HepG2 (cell line): ENCODE measurements at regions not wholly inside any gene's neighbourhood (a gene's known extent, or its start where the extent isn't known, plus 50 kb on each side); places are given as distances from the start of the nearest gene placed in this dataset.

Experiments
- ATAC-seq: fragments of 200-7000 bp; cut with Tn5 transposase; 3 replicates; pipeline ENCODE4 v1.9.1; 2020; ENCODE audit warnings: mild to moderate bottlenecking, moderate library complexity
- BruUV-seq: library from RNA; stranded (reverse); fragments of 400-500 nt; replicated peaks from 2 replicates; lab custom pipeline; 2021; lab: Mats Ljungman, UMichigan
- CTCF ChIA-PET: fragments of 300-600 bp; formaldehyde crosslinking; extraction: SDS; loops from one replicate; lab custom pipeline; 2021; ENCODE audit warnings: low total read pairs, inconsistent platforms, low intra/inter-chr PET ratio; lab: Yijun Ruan, JAX
- POLR2A ChIA-PET: fragments of 350-600 bp; sonication (Branson Sonifier 250); formaldehyde crosslinking; loops from one replicate; lab custom pipeline; 2020; ENCODE audit warnings: antibody characterized with exemption, inconsistent platforms; lab: Yijun Ruan, JAX
- DNase-seq: peaks from one replicate; pipeline ENCODE4 v3.0.0-alpha.2; 2015; ENCODE audit warnings: low spot score
- FAIRE-seq: peaks from 3 replicates; lab custom pipeline; 2011; peaks lifted over from hg19 to GRCh38; lab: Jason Lieb, UNC
- H2AFZ ChIP-seq: one replicate; pipeline ENCODE4 v1.6.1; 2011; ENCODE audit warnings: low read length, inconsistent platforms
- H3K27ac ChIP-seq: fragments of 300-600 bp; 3 replicates; pipeline ENCODE4 v1.8.0; 2011; ENCODE audit warnings: mixed run types, mild to moderate bottlenecking, mixed read lengths, low read length, inconsistent platforms; ENCODE audit not compliant: insufficient read depth; ENCODE audit errors: extremely low read length
- H3K27me3 ChIP-seq, 2 experiments: fragments of 200-600 bp in 1 of 2; 2 replicates in 1 of 2; 3 replicates in 1 of 2; pipeline versions ENCODE4 v1.6.0 to v1.8.0; 2011; ENCODE audit warnings: low read length in 2 of 2, mild to moderate bottlenecking in 2 of 2, moderate library complexity in 2 of 2, inconsistent platforms in 1 of 2; ENCODE audit not compliant: insufficient read depth in 2 of 2, control insufficient read depth in 1 of 2
- H3K36me3 ChIP-seq, 2 experiments: fragments of 200-600 bp in 1 of 2; replicated peaks in 1 of 2; 2 replicates in 1 of 2; 3 replicates in 1 of 2; pipeline versions ENCODE4 v1.5.1 to v1.8.0; 2011; ENCODE audit warnings: low read length in 2 of 2, inconsistent platforms in 1 of 2; ENCODE audit not compliant: insufficient read depth in 2 of 2, control insufficient read depth in 1 of 2
- H3K4me1 ChIP-seq: 2 replicates; pipeline ENCODE4 v1.5.1; 2012; ENCODE audit warnings: low read length, inconsistent platforms; ENCODE audit not compliant: insufficient read depth
- H3K4me2 ChIP-seq: 2 replicates; pipeline ENCODE4 v1.6.0; 2011; ENCODE audit warnings: low read depth, low read length, inconsistent platforms
- H3K4me3 ChIP-seq, 3 experiments: fragments of 200-600 bp in 1 of 3; sonication (generic), shearing (Covaris generic) in 1 of 3; replicated peaks in 1 of 3; 2 replicates each; pipeline ENCODE4 v1.5.1; 2011 to 2016; ENCODE audit warnings: low read length in 3 of 3, inconsistent platforms in 2 of 3, low read depth in 2 of 3, mild to moderate bottlenecking in 2 of 3, control low read depth in 1 of 3, mixed read lengths in 1 of 3; ENCODE audit not compliant: insufficient read depth in 1 of 3
- H3K79me2 ChIP-seq: one replicate; pipeline ENCODE4 v1.6.1; 2011; ENCODE audit warnings: low read length, inconsistent platforms; ENCODE audit not compliant: insufficient read depth
- H3K9ac ChIP-seq: 2 replicates; pipeline ENCODE4 v1.6.0; 2011; ENCODE audit warnings: mild to moderate bottlenecking, low read depth, low read length, inconsistent platforms; ENCODE audit not compliant: insufficient read depth
- H3K9me3 ChIP-seq: 2 replicates; pipeline ENCODE4 v1.5.1; 2012; ENCODE audit warnings: mild to moderate bottlenecking, low read length
- H4K20me1 ChIP-seq: 2 replicates; pipeline ENCODE4 v1.6.0; 2011; ENCODE audit warnings: inconsistent platforms, mild to moderate bottlenecking, low read length, moderate library complexity; ENCODE audit not compliant: insufficient read depth
- MEF2D ChIP-seq: sonication (generic); formaldehyde crosslinking; IDR thresholded peaks from 2 replicates; pipeline ENCODE4 v1.5.1; 2020; ENCODE audit warnings: mild to moderate bottlenecking, missing genetic modification reagents
- NR1H2 ChIP-seq: sonication (generic); formaldehyde crosslinking; IDR thresholded peaks from 2 replicates; pipeline ENCODE4 v1.8.1; 2022; ENCODE audit warnings: low read depth, missing genetic modification reagents, borderline replicate concordance
- SAP130 ChIP-seq: IDR thresholded peaks from 2 replicates; pipeline ENCODE4 v1.6.1; 2016; ENCODE audit warnings: low read depth
- SP1 ChIP-seq, 2 experiments: fragments of 450-650 bp in 1 of 2; sonication (generic) in 1 of 2; formaldehyde crosslinking in 1 of 2; IDR thresholded peaks; 2 replicates each; pipeline versions ENCODE4 v1.4.0 to v1.6.1; 2016 to 2020; ENCODE audit warnings: missing genetic modification reagents in 1 of 2
- ZFP41 ChIP-seq: sonication (generic); formaldehyde crosslinking; IDR thresholded peaks from 2 replicates; pipeline ENCODE4 v1.4.0; 2020; ENCODE audit warnings: mild to moderate bottlenecking, missing genetic modification reagents, borderline replicate concordance
- ZNF382 ChIP-seq: sonication (generic); formaldehyde crosslinking; IDR thresholded peaks from 2 replicates; pipeline ENCODE4 v1.5.0; 2020; ENCODE audit warnings: missing genetic modification reagents, mild to moderate bottlenecking, borderline replicate concordance
- ZNF644 ChIP-seq: IDR thresholded peaks from 2 replicates; pipeline ENCODE4 v1.6.1; 2016; ENCODE audit warnings: low read depth
- ZNF776 ChIP-seq: sonication (generic); formaldehyde crosslinking; IDR thresholded peaks from 2 replicates; pipeline ENCODE4 v1.4.0; 2020; ENCODE audit warnings: mild to moderate bottlenecking, missing genetic modification reagents
- ZSCAN30 ChIP-seq: sonication (generic); formaldehyde crosslinking; IDR thresholded peaks from 2 replicates; pipeline ENCODE4 v1.5.0; 2020; ENCODE audit warnings: mild to moderate bottlenecking, missing genetic modification reagents
- WGBS: methylation state at CpG from one replicate; pipeline ENCODE4 v1.1.6; 2017; ENCODE audit warnings: low lambda C conversion rate; 5-methylcytosine and 5-hydroxymethylcytosine counted together
- in situ Hi-C: cut with HindIII; loops from 2 replicates; pipeline ENCODE4 v1.10.0; 2017; ENCODE audit warnings: low pct_unique_long_range_greater_than_20kb; ENCODE audit not compliant: extremely low pct_ligation_motif_present
- intact Hi-C: fragments of 100-400 bp; cut with micrococcal nuclease; formaldehyde crosslinking; loops from one replicate; pipeline ENCODE4 v1.10.0; 2022; ENCODE audit not compliant: unreplicated experiment
- TF ChIP-seq, protein P1 (sequence below): sonication (generic); formaldehyde crosslinking; conservative IDR thresholded peaks from 2 replicates; pipeline ENCODE4 v1.4.0; 2020; ENCODE audit warnings: missing genetic modification reagents
- TF ChIP-seq, protein P2 (sequence below): sonication (generic); formaldehyde crosslinking; IDR thresholded peaks from 2 replicates; pipeline ENCODE4 v1.5.1; 2020; ENCODE audit warnings: missing genetic modification reagents, mild to moderate bottlenecking, borderline replicate concordance
- TF ChIP-seq, protein P3 (sequence below): sonication (generic); formaldehyde crosslinking; IDR thresholded peaks from 2 replicates; pipeline ENCODE4 v1.4.0; 2020; ENCODE audit warnings: missing genetic modification reagents, borderline replicate concordance

DNA sequence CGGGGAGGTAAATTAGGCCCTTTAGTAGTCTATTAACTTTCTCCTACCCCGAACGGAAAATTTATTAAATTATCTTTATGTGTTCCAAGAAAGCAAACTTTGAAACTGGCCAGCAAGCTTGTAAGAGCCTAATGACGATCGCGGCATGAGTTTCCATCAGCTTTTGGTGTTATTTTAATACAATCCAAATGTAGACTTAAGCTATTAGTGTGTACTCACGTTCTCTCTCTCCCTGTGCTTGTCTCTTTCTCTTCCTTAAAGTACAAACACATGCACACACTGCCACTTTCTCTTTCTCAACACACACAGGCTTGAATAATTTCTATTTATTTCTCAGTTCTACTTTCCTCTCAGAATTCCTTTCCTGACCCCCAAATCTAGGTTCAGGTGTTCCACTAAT is 108.8 kb upstream of the MME start:
- in situ Hi-C loops = no loop called here
- Histone ChIP-seq H3K9me3 (no peaks in the 10 kb centered on the region), H3K36me3 (no peaks in the 10 kb centered on the region), H4K20me1 (no peaks in the 10 kb centered on the region), H2AFZ (no peak overlapping the region), H3K4me3 (no peak overlapping the region), H3K4me2 (no peak overlapping the region), H3K4me1 (no peaks in the 10 kb centered on the region), H3K9ac (no peak overlapping the region), H3K27ac (no peak overlapping the region), H3K27me3 (no peaks in the 10 kb centered on the region), H3K79me2 (no peaks in the 10 kb centered on the region)
- POLR2A ChIA-PET = no interaction called here
- CTCF ChIA-PET = no interaction called here
- no TSS peak for BruUV-seq
- TF ChIP-seq, protein P1, sequence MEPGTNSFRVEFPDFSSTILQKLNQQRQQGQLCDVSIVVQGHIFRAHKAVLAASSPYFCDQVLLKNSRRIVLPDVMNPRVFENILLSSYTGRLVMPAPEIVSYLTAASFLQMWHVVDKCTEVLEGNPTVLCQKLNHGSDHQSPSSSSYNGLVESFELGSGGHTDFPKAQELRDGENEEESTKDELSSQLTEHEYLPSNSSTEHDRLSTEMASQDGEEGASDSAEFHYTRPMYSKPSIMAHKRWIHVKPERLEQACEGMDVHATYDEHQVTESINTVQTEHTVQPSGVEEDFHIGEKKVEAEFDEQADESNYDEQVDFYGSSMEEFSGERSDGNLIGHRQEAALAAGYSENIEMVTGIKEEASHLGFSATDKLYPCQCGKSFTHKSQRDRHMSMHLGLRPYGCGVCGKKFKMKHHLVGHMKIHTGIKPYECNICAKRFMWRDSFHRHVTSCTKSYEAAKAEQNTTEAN (CRISPR knock-in tag) = no peak
- TF ChIP-seq ZNF382 (CRISPR knock-in tag) (no peak), ZFP41 (CRISPR knock-in tag) (no peak), MEF2D (CRISPR knock-in tag) (no peak), SP1 (IDR thresholded peaks at IDR 0.05) (no peak), SP1 (CRISPR knock-in tag; IDR thresholded peaks at IDR 0.05) (no peak), ZSCAN30 (CRISPR knock-in tag) (no peak), ZNF776 (CRISPR knock-in tag) (no peak), NR1H2 (CRISPR knock-in tag) (no peak), SAP130 (no peak), ZNF644 (no peak)
- TF ChIP-seq, protein P2, sequence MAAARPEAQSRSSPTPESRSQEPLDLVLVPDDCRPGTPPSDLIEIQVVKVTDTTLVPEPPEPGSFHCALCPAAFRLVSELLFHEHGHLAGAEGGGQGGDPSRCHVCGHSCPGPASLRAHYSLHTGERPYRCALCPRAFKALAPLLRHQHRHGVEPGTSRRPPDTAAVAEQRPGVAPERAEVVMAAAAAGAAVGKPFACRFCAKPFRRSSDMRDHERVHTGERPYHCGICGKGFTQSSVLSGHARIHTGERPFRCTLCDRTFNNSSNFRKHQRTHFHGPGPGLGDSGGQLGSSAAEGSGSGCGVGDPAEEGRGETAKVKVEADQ (CRISPR knock-in tag) = no peak
- TF ChIP-seq, protein P3, sequence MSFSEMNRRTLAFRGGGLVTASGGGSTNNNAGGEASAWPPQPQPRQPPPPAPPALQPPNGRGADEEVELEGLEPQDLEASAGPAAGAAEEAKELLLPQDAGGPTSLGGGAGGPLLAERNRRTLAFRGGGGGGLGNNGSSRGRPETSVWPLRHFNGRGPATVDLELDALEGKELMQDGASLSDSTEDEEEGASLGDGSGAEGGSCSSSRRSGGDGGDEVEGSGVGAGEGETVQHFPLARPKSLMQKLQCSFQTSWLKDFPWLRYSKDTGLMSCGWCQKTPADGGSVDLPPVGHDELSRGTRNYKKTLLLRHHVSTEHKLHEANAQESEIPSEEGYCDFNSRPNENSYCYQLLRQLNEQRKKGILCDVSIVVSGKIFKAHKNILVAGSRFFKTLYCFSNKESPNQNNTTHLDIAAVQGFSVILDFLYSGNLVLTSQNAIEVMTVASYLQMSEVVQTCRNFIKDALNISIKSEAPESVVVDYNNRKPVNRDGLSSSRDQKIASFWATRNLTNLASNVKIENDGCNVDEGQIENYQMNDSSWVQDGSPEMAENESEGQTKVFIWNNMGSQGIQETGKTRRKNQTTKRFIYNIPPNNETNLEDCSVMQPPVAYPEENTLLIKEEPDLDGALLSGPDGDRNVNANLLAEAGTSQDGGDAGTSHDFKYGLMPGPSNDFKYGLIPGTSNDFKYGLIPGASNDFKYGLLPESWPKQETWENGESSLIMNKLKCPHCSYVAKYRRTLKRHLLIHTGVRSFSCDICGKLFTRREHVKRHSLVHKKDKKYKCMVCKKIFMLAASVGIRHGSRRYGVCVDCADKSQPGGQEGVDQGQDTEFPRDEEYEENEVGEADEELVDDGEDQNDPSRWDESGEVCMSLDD = no peak
- ATAC-seq (no peak), FAIRE-seq (no peak), DNase-seq (no peak)
- WGBS = 58% methylated on average over 7 of the region's 7 CpGs
- intact Hi-C loops = no loop called here
